ENCODE measurements at regions not wholly inside any gene's neighbourhood (a gene's known extent, or its start where the extent isn't known, plus 50 kb on each side); places are given as distances from the start of the nearest gene placed in this dataset.

DNA sequence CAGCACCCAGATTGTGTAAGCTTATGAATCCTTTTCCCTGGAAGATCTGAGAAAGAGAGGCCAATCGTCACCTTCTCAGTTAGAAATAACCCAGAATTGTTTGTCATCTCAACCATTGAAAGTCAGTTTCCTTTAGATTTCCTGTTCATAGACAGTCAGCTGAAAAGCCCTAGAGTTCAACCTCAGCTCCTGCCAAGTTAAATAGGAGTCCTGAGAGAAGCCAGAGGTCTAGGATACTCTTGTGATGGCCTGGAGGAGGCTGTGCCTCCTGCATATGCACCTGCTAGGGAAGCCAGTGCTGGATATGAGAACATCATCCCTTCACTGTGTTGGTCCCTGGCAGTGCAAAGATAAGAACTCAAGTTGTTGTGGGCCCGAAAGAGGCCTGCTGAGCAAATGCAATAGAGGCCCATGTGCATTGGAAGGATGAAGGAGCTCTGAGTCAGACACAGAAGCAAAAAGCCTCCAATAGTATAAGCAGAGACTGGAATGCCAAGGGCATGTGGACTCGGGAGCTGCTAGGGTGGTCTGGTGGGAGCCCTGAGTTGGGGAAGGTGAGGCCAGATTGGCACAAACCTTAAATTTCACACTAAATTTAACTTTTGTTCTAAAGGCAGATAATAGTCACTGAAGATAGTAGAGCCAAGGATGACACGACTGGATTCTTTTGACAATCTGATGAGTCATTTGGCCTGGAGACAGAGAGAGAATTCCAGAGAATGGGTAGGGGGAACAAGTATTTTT, 520.9 kb upstream of the CDH5 start:
- H3K9me3 Mint-ChIP-seq = 0 out of 2 replicates have a peak, but pooled peaks cover 3% of the 10 kb centered on the region
- H3K27ac Mint-ChIP-seq = no peak overlapping the region
- no peaks in the 10 kb centered on the region for H3K36me3 Mint-ChIP-seq
- ATAC-seq = no peak
- TF ChIP-seq NR2C2 (CRISPR knock-in tag; IDR thresholded peaks at IDR 0.05) (no peak), NFATC4 (CRISPR knock-in tag; IDR thresholded peaks at IDR 0.05) (no peak), MYBL2 (CRISPR knock-in tag; IDR thresholded peaks at IDR 0.05) (no peak)
- peaks cover 15% of the 10 kb centered on the region for H3K4me1 Mint-ChIP-seq
- POLR2A ChIA-PET = no interaction called here
- CTCF ChIA-PET = no interaction called here
- no peak overlapping the region for H3K4me3 Mint-ChIP-seq
- no peak for DNase-seq (ENCODE audit: low spot score)
- no peaks in the 10 kb centered on the region for H3K27me3 Mint-ChIP-seq (ENCODE audit: low read depth)

GRCh38 chr16:65843941-65844340, 522.5 kb upstream of the CDH5 start:
- no peak overlapping the region for H3K27ac Mint-ChIP-seq
- CTCF ChIA-PET = interaction anchor here (0.8 to 1.0 kb wide), 2 partner anchors 139 to 267 kb away, joined by 3 read pairs; no protein-coding TSS in a partner anchor
- POLR2A ChIA-PET = no interaction called here

GRCh38 chr16:65842067-65842466, 524.4 kb upstream of the CDH5 start:
- TF ChIP-seq NR2C2 (CRISPR knock-in tag; IDR thresholded peaks at IDR 0.05) (no peak), ATF6 (CRISPR knock-in tag; IDR thresholded peaks at IDR 0.05) (no peak), CREB1 (CRISPR knock-in tag; IDR thresholded peaks at IDR 0.05) (no peak)
- ChIA-PET CTCF (no interaction called here), POLR2A (no interaction called here)
- DNase-seq (ENCODE audit: low spot score) (no peak), ATAC-seq (no peak)
- Mint-ChIP-seq H3K27me3 (ENCODE audit: low read depth) (peaks cover 6% of the 10 kb centered on the region; the same call in 1 of the 2 replicates), H3K4me1 (peaks cover 12% of the 10 kb centered on the region), H3K36me3 (no peaks in the 10 kb centered on the region), H3K9me3 (0 out of 2 replicates have a peak, but pooled peaks cover 3% of the 10 kb centered on the region), H3K27ac (no peak overlapping the region), H3K4me3 (no peak overlapping the region)

More at GRCh38 chr16:65843941-65844340, 522.5 kb upstream of the CDH5 start:
- Mint-ChIP-seq H3K4me1 (peaks cover 12% of the 10 kb centered on the region), H3K27me3 (ENCODE audit: low read depth) (peaks cover 3% of the 10 kb centered on the region; the same call in 1 of the 2 replicates), H3K36me3 (no peaks in the 10 kb centered on the region), H3K9me3 (0 out of 2 replicates have a peak, but pooled peaks cover 3% of the 10 kb centered on the region), H3K4me3 (no peak overlapping the region)
- TF ChIP-seq HMGA2 (CRISPR knock-in tag; IDR thresholded peaks at IDR 0.05) = no peak
- TF ChIP-seq MLX (CRISPR knock-in tag; IDR thresholded peaks at IDR 0.05) = no peak
- no peak for TF ChIP-seq ZNF121 (CRISPR knock-in tag; IDR thresholded peaks at IDR 0.05)
- TF ChIP-seq SMAD4 (CRISPR knock-in tag; IDR thresholded peaks at IDR 0.05) = no peak
- no peak for TF ChIP-seq OVOL2 (CRISPR knock-in tag; IDR thresholded peaks at IDR 0.05; ENCODE audit: borderline replicate concordance)
- TF ChIP-seq, protein P1, sequence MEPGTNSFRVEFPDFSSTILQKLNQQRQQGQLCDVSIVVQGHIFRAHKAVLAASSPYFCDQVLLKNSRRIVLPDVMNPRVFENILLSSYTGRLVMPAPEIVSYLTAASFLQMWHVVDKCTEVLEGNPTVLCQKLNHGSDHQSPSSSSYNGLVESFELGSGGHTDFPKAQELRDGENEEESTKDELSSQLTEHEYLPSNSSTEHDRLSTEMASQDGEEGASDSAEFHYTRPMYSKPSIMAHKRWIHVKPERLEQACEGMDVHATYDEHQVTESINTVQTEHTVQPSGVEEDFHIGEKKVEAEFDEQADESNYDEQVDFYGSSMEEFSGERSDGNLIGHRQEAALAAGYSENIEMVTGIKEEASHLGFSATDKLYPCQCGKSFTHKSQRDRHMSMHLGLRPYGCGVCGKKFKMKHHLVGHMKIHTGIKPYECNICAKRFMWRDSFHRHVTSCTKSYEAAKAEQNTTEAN (CRISPR knock-in tag; IDR thresholded peaks at IDR 0.05) = no peak
- TF ChIP-seq GRHL2 (CRISPR knock-in tag; IDR thresholded peaks at IDR 0.05; ENCODE audit: insufficient replicate concordance, severe bottlenecking) = no peak
- no peak for TF ChIP-seq SMAD3 (CRISPR knock-in tag; IDR thresholded peaks at IDR 0.05; ENCODE audit: borderline replicate concordance)
- TF ChIP-seq PRRX2 (CRISPR knock-in tag; IDR thresholded peaks at IDR 0.05) = no peak
- no peak for TF ChIP-seq CREB1 (CRISPR knock-in tag; IDR thresholded peaks at IDR 0.05)
- no peak for TF ChIP-seq SP1 (CRISPR knock-in tag; conservative IDR thresholded peaks at IDR 0.05)
- DNase-seq (ENCODE audit: low spot score) (no peak), ATAC-seq (no peak)

GRCh38 chr16:65838001-65838400, 528.5 kb upstream of the CDH5 start:
- DNase-seq (ENCODE audit: low spot score) = no peak
- 0 out of 2 replicates have a peak, but pooled peaks cover 2% of the 10 kb centered on the region for H3K9me3 Mint-ChIP-seq
- POLR2A ChIA-PET = no interaction called here
- no peak for ATAC-seq
- H3K4me1 Mint-ChIP-seq = no peaks in the 10 kb centered on the region
- CTCF ChIA-PET = no interaction called here
- peaks cover 6% of the 10 kb centered on the region; the same call in 1 of the 2 replicates for H3K27me3 Mint-ChIP-seq (ENCODE audit: low read depth)
- H3K4me3 Mint-ChIP-seq = no peak overlapping the region
- no peaks in the 10 kb centered on the region for H3K36me3 Mint-ChIP-seq
- no peak overlapping the region for H3K27ac Mint-ChIP-seq
- TF ChIP-seq GRHL2 (CRISPR knock-in tag; IDR thresholded peaks at IDR 0.05; ENCODE audit: insufficient replicate concordance, severe bottlenecking) (no peak), KAT7 (CRISPR knock-in tag; IDR thresholded peaks at IDR 0.05; ENCODE audit: borderline replicate concordance) (no peak), FOXK1 (CRISPR knock-in tag; IDR thresholded peaks at IDR 0.05) (no peak), USF2 (CRISPR knock-in tag; IDR thresholded peaks at IDR 0.05) (no peak), GABPB1 (CRISPR knock-in tag; IDR thresholded peaks at IDR 0.05) (no peak), ZNF219 (CRISPR knock-in tag; IDR thresholded peaks at IDR 0.05; ENCODE audit: borderline replicate concordance) (no peak), TP53 (CRISPR knock-in tag; IDR thresholded peaks at IDR 0.05) (no peak), HMGA2 (CRISPR knock-in tag; IDR thresholded peaks at IDR 0.05) (no peak), ZNF671 (CRISPR knock-in tag; IDR thresholded peaks at IDR 0.05) (no peak)
- TF ChIP-seq, protein P2, sequence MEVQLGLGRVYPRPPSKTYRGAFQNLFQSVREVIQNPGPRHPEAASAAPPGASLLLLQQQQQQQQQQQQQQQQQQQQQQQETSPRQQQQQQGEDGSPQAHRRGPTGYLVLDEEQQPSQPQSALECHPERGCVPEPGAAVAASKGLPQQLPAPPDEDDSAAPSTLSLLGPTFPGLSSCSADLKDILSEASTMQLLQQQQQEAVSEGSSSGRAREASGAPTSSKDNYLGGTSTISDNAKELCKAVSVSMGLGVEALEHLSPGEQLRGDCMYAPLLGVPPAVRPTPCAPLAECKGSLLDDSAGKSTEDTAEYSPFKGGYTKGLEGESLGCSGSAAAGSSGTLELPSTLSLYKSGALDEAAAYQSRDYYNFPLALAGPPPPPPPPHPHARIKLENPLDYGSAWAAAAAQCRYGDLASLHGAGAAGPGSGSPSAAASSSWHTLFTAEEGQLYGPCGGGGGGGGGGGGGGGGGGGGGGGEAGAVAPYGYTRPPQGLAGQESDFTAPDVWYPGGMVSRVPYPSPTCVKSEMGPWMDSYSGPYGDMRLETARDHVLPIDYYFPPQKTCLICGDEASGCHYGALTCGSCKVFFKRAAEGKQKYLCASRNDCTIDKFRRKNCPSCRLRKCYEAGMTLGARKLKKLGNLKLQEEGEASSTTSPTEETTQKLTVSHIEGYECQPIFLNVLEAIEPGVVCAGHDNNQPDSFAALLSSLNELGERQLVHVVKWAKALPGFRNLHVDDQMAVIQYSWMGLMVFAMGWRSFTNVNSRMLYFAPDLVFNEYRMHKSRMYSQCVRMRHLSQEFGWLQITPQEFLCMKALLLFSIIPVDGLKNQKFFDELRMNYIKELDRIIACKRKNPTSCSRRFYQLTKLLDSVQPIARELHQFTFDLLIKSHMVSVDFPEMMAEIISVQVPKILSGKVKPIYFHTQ (CRISPR knock-in tag; IDR thresholded peaks at IDR 0.05) = no peak

All from WTC11 (cell line).